PC-9 (cell line): ENCODE measurements at regions not wholly inside any gene's neighbourhood (a gene's known extent, or its start where the extent isn't known, plus 50 kb on each side); places are given as distances from the start of the nearest gene placed in this dataset.

ENCODE experiments used
- BruUV-seq: library from RNA; stranded (reverse); fragments of 400-500 nt; replicated peaks from 2 replicates; lab custom pipeline; 2021; lab: Mats Ljungman, UMichigan
- CTCF ChIA-PET: fragments of 300-600 bp; sonication (Branson Sonifier 250); formaldehyde crosslinking; loops from one replicate; lab custom pipeline; 2022; ENCODE audit warnings: antibody characterized with exemption; lab: Charles Lee
- POLR2A ChIA-PET: fragments of 300-600 bp; sonication (Branson Sonifier 250); formaldehyde crosslinking; loops from one replicate; lab custom pipeline; 2022; ENCODE audit warnings: antibody characterized with exemption; ENCODE audit not compliant: unreplicated experiment; lab: Charles Lee
- DNase-seq, 2 experiments: peaks; one replicate each; pipeline versions ENCODE4 v3.0.0 to v3.0.0-alpha.2; 2015 to 2022; ENCODE audit warnings: mixed read lengths in 1 of 2
- H2AFZ ChIP-seq: fragments of 200-600 bp; sonication (generic); 2 replicates; pipeline ENCODE4 v1.8.1; 2017; ENCODE audit warnings: antibody characterized with exemption
- H3F3A ChIP-seq: fragments of 200-600 bp; sonication (generic); 2 replicates; pipeline ENCODE4 v1.8.1; 2017; ENCODE audit warnings: antibody characterized with exemption, mild to moderate bottlenecking, low read depth; ENCODE audit not compliant: insufficient read depth
- H3K27ac ChIP-seq: fragments of 200-600 bp; sonication (generic); 2 replicates; pipeline ENCODE4 v1.6.1; 2016; ENCODE audit warnings: mixed run types
- H3K27me3 ChIP-seq: fragments of 200-600 bp; sonication (generic); 2 replicates; pipeline ENCODE4 v1.6.1; 2016; ENCODE audit warnings: low read depth, mixed run types; ENCODE audit not compliant: insufficient read depth
- H3K36me3 ChIP-seq: fragments of 200-600 bp; sonication (generic); 2 replicates; pipeline ENCODE4 v1.6.1; 2016; ENCODE audit warnings: low read depth, mixed run types
- H3K4me1 ChIP-seq: fragments of 200-600 bp; sonication (generic); replicated peaks from 2 replicates; pipeline ENCODE4 v1.6.1; 2016; ENCODE audit warnings: mixed run types; ENCODE audit not compliant: insufficient read depth
- H3K4me2 ChIP-seq: fragments of 200-600 bp; sonication (generic); 2 replicates; pipeline ENCODE4 v1.6.1; 2017; ENCODE audit warnings: mixed run types
- H3K4me3 ChIP-seq: fragments of 200-600 bp; sonication (generic); 2 replicates; pipeline ENCODE4 v1.6.1; 2016; ENCODE audit warnings: mixed run types
- H3K79me2 ChIP-seq: fragments of 200-600 bp; sonication (generic); 2 replicates; pipeline ENCODE4 v1.6.1; 2017; ENCODE audit warnings: low read depth, mixed run types
- H3K9me2 ChIP-seq: fragments of 200-600 bp; sonication (generic); 2 replicates; pipeline ENCODE4 v1.8.1; 2017; ENCODE audit warnings: mild to moderate bottlenecking; ENCODE audit not compliant: insufficient read depth
- H3K9me3 ChIP-seq: fragments of 200-600 bp; sonication (generic); 2 replicates; pipeline ENCODE4 v1.8.1; 2016; ENCODE audit warnings: low read depth; ENCODE audit not compliant: insufficient read depth
- H4K20me1 ChIP-seq: fragments of 200-600 bp; sonication (generic); 2 replicates; pipeline ENCODE4 v1.8.1; 2017; ENCODE audit not compliant: insufficient read depth
- EZH2 ChIP-seq: fragments of 200-600 bp; sonication (generic); IDR thresholded peaks from 2 replicates; pipeline ENCODE4 v1.8.0; 2017; ENCODE audit warnings: antibody characterized with exemption, low read depth
- intact Hi-C: fragments of 100-400 bp; cut with micrococcal nuclease; formaldehyde crosslinking; loops from one replicate; pipeline ENCODE4 v1.10.0; 2022; ENCODE audit not compliant: unreplicated experiment
- TF ChIP-seq, protein P1 (sequence below): fragments of 200-600 bp; sonication (generic); conservative IDR thresholded peaks from 2 replicates; pipeline ENCODE4 v1.6.1; 2017; ENCODE audit warnings: mixed run types, antibody characterized with exemption, mild to moderate bottlenecking, moderate library complexity

DNA sequence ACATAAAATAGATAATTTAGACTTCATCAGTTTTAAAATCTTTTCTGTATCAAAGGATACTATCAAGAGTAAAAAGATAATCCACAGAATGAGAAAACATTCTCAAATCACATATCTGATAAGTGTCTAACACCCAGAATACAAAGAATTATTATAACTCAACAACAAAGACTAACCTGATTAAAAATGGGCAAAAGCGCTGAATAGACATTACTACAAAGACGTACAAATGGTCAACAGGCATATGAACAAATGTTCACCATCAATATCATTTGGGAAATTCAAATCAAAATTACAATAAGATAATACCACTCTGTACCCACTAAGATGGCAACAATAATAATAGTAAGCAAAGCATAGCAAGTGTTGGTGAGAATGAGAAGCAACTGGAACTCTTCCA, 503.8 kb downstream of the CDH26 start:
- H4K20me1 ChIP-seq: no peaks in the 10 kb centered on the region
- intact Hi-C loops: no loop called here
- CTCF ChIA-PET: no interaction called here
- no peaks in the 10 kb centered on the region for H3F3A ChIP-seq
- H3K79me2 ChIP-seq: no peaks in the 10 kb centered on the region
- H3K36me3 ChIP-seq: no peaks in the 10 kb centered on the region
- TF ChIP-seq, protein P1, sequence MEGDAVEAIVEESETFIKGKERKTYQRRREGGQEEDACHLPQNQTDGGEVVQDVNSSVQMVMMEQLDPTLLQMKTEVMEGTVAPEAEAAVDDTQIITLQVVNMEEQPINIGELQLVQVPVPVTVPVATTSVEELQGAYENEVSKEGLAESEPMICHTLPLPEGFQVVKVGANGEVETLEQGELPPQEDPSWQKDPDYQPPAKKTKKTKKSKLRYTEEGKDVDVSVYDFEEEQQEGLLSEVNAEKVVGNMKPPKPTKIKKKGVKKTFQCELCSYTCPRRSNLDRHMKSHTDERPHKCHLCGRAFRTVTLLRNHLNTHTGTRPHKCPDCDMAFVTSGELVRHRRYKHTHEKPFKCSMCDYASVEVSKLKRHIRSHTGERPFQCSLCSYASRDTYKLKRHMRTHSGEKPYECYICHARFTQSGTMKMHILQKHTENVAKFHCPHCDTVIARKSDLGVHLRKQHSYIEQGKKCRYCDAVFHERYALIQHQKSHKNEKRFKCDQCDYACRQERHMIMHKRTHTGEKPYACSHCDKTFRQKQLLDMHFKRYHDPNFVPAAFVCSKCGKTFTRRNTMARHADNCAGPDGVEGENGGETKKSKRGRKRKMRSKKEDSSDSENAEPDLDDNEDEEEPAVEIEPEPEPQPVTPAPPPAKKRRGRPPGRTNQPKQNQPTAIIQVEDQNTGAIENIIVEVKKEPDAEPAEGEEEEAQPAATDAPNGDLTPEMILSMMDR: no peak
- TF ChIP-seq EZH2: no peak
- BruUV-seq: no TSS peak
- no peak overlapping the region for H2AFZ ChIP-seq
- DNase-seq: no peak
- no peaks in the 10 kb centered on the region for H3K9me3 ChIP-seq
- POLR2A ChIA-PET: no interaction called here
- H3K4me2 ChIP-seq: no peak overlapping the region
- peaks cover 19% of the 10 kb centered on the region for H3K27me3 ChIP-seq
- H3K4me3 ChIP-seq: no peak overlapping the region
- no peak overlapping the region for H3K27ac ChIP-seq
- no peaks in the 10 kb centered on the region for H3K9me2 ChIP-seq
- H3K4me1 ChIP-seq: no peaks in the 10 kb centered on the region

GRCh38 chr20:60463798-60464197, 505.6 kb downstream of the CDH26 start:
- Histone ChIP-seq H3K79me2 (no peaks in the 10 kb centered on the region), H3K9me2 (no peaks in the 10 kb centered on the region), H3K27me3 (peaks cover 32% of the 10 kb centered on the region), H3K27ac (no peak overlapping the region), H4K20me1 (no peaks in the 10 kb centered on the region), H3K4me3 (no peak overlapping the region), H3K4me2 (no peak overlapping the region), H3K9me3 (no peaks in the 10 kb centered on the region), H2AFZ (no peak overlapping the region), H3K36me3 (no peaks in the 10 kb centered on the region), H3F3A (no peaks in the 10 kb centered on the region), H3K4me1 (no peaks in the 10 kb centered on the region)
- no TSS peak for BruUV-seq
- no peak for TF ChIP-seq EZH2
- TF ChIP-seq, protein P1: no peak
- no peak for DNase-seq
- intact Hi-C loops: no loop called here
- POLR2A ChIA-PET: no interaction called here
- CTCF ChIA-PET: no interaction called here

DNA sequence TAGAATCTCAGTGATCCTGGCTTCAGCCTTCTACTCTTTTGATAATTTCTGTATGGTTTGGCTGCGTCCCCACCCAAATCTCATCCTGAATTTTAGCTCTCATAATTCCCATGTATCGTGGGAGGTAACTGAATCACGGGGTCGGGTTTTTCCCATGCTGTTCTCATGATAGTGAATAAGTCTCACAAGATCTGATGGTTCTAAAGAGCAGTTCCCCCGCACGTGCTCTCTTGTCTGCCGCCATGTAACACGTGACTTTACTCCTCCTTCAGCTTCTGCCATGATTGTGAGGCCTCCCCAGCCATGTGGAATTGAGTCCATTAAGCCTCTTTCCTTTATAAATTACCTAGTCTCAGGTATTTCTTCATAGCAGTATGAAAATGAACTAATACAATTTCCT, 507.2 kb downstream of the CDH26 start:
- Histone ChIP-seq H2AFZ (no peak overlapping the region), H3K4me1 (no peaks in the 10 kb centered on the region), H3K9me3 (no peaks in the 10 kb centered on the region), H3K79me2 (no peaks in the 10 kb centered on the region), H3K27ac (no peak overlapping the region), H3K4me3 (no peak overlapping the region), H3K4me2 (no peak overlapping the region), H4K20me1 (no peaks in the 10 kb centered on the region), H3K27me3 (peaks cover 36% of the 10 kb centered on the region), H3K9me2 (no peaks in the 10 kb centered on the region), H3K36me3 (no peaks in the 10 kb centered on the region), H3F3A (no peaks in the 10 kb centered on the region)
- intact Hi-C loops: no loop called here
- ChIA-PET CTCF (no interaction called here), POLR2A (no interaction called here)
- TF ChIP-seq EZH2: no peak
- TF ChIP-seq, protein P1: no peak
- DNase-seq: no peak
- no TSS peak for BruUV-seq
